T-cell (primary cell): ENCODE measurements at regions not wholly inside any gene's neighbourhood (a gene's known extent, or its start where the extent isn't known, plus 50 kb on each side); places are given as distances from the start of the nearest gene placed in this dataset.
"Not testable (repeated sequence)": the region's sequence is repeated elsewhere in the genome, so short reads cannot be mapped to it uniquely, and the experiment has no call there.

Experiments used
- ATAC-seq, 4 experiments: fragments of 200-7000 bp in 3 of 4; fragments of 150-1000 bp in 1 of 4; cut with Tn5 transposase; replicated peaks in 1 of 4; 1 replicate in 3 of 4; 2 replicates in 1 of 4; pipeline ENCODE4 v1.10.0; 2021; ENCODE audit warnings: moderate library complexity in 3 of 4, mild to moderate bottlenecking in 2 of 4, moderate number of reproducible peaks in 1 of 4
- CTCF ChIA-PET, 2 donors: fragments of 300-600 bp; sonication (Branson Sonifier 250); formaldehyde crosslinking; loops; one replicate each; lab custom pipeline; 2022; ENCODE audit warnings: antibody characterized with exemption in 2 of 2; lab: Charles Lee
- POLR2A ChIA-PET, 2 donors: fragments of 300-600 bp; sonication (Branson Sonifier 250); formaldehyde crosslinking; loops; one replicate each; lab custom pipeline; 2022; ENCODE audit warnings: antibody characterized with exemption in 2 of 2; lab: Charles Lee
- DNase-seq, 35 experiments: peaks; one replicate each; pipeline versions ENCODE4 v3.0.0 to v3.0.0-alpha.2; 2013 to 2023
- H3K27ac ChIP-seq: one replicate; pipeline ENCODE4 v1.5.1; 2013; ENCODE audit warnings: low read length
- H3K27me3 ChIP-seq, 2 experiments: replicated peaks in 1 of 2; 1 replicate in 1 of 2; 2 replicates in 1 of 2; pipeline versions ENCODE4 v1.6.1 to v1.7.0; 2013; ENCODE audit warnings: low read length in 1 of 2, mixed read lengths in 1 of 2; ENCODE audit not compliant: control insufficient read depth in 2 of 2, insufficient read depth in 2 of 2; ENCODE audit errors: extremely low read depth in 1 of 2
- H3K36me3 ChIP-seq, 2 donors: 1 replicate in 1 of 2; 2 replicates in 1 of 2; pipeline versions ENCODE4 v1.6.1 to v1.7.0; 2013; ENCODE audit warnings: low read length in 1 of 2; ENCODE audit not compliant: control insufficient read depth in 2 of 2, insufficient read depth in 1 of 2; ENCODE audit errors: extremely low read depth in 1 of 2
- H3K4me1 ChIP-seq, 2 experiments: 1 replicate in 1 of 2; 2 replicates in 1 of 2; pipeline versions ENCODE4 v1.6.1 to v1.7.0; 2013; ENCODE audit warnings: low read length in 2 of 2, mixed read lengths in 1 of 2; ENCODE audit not compliant: insufficient read depth in 2 of 2, control insufficient read depth in 1 of 2; ENCODE audit errors: extremely low read depth in 1 of 2
- H3K4me3 ChIP-seq, 2 donors: 1 replicate in 1 of 2; 2 replicates in 1 of 2; pipeline versions ENCODE4 v1.5.1 to v1.7.0; 2013; ENCODE audit warnings: mild to moderate bottlenecking in 2 of 2, low read length in 1 of 2, moderate library complexity in 1 of 2; ENCODE audit not compliant: control insufficient read depth in 1 of 2; ENCODE audit errors: extremely low read depth in 1 of 2
- H3K9me3 ChIP-seq: 2 replicates; pipeline ENCODE4 v1.7.0; 2013
- H3K27ac Mint-ChIP-seq, 2 donors: one replicate each; pipeline ENCODE4 v1.8.0; 2020 to 2021; ENCODE audit warnings: mild to moderate bottlenecking in 2 of 2, mixed read lengths in 2 of 2
- H3K27me3 Mint-ChIP-seq, 2 donors: one replicate each; pipeline ENCODE4 v1.8.0; 2021 to 2022; ENCODE audit warnings: mixed read lengths in 2 of 2
- H3K36me3 Mint-ChIP-seq: one replicate; pipeline ENCODE4 v1.8.0; 2021; ENCODE audit warnings: mixed read lengths
- H3K4me1 Mint-ChIP-seq, 3 donors: one replicate each; pipeline ENCODE4 v1.8.0; 2020 to 2022; ENCODE audit warnings: mixed read lengths in 3 of 3, mild to moderate bottlenecking in 1 of 3
- H3K4me3 Mint-ChIP-seq, 3 donors: one replicate each; pipeline ENCODE4 v1.8.0; 2020 to 2022; ENCODE audit warnings: mild to moderate bottlenecking in 3 of 3, mixed read lengths in 3 of 3, moderate library complexity in 3 of 3
- H3K9me3 Mint-ChIP-seq, 3 donors: one replicate each; pipeline ENCODE4 v1.8.0; 2020 to 2022; ENCODE audit warnings: mixed read lengths in 3 of 3
- WGBS: methylation state at CpG from one replicate; pipeline ENCODE4 v1.1.5; 2013; ENCODE audit warnings: missing lambda C conversion rate; ENCODE audit not compliant: insufficient coverage; 5-methylcytosine and 5-hydroxymethylcytosine counted together

DNA sequence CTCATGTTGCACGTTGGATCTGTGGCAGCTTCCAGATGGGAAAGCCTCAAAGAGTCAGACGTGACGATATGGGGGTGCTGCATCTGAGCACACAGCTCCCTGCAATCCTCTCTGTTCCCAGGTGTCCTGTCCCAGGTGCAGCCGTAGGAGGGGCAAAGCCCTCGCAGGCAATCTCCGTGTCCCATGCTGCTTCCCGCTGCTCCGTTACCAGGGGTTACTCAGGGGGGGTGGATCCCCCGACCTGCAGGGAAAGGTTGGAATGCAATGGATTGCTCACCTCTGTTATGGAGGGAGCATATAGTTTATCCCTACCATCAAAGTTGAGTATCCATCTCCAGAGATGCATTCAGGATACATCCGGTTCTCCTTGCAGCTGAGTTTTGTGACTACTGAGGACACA, 476.1 kb downstream of the GOLGA6L6 start:
- H3K36me3 Mint-ChIP-seq, DNase-seq, H3K4me1 Mint-ChIP-seq, H3K9me3 Mint-ChIP-seq, H3K27ac Mint-ChIP-seq, H3K36me3 ChIP-seq, H3K4me3 Mint-ChIP-seq, ATAC-seq, H3K27ac ChIP-seq, H3K4me1 ChIP-seq, H3K27me3 Mint-ChIP-seq, H3K4me3 ChIP-seq, H3K27me3 ChIP-seq, POLR2A ChIA-PET, CTCF ChIA-PET, H3K9me3 ChIP-seq: not testable (repeated sequence)
- no CpG with 5 or more reads among the region's 10 CpGs for WGBS

DNA sequence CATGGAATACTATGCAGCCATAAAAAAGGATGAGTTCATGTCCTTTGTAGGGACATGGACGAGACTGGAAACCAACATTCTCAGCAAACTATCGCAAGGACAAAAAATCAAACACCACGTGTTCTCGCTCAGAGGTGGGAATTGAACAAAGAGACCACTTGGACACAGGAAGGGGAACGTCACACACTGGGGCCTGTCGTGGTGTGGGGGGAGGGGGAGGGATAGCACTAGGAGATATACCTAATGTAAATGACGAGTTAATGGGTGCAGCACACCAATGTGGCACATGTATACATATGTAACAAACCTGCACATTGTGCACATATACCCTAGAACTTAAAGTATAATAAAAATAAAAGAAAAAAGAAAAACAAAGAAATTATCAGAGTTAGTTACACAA, 478.4 kb downstream of the GOLGA6L6 start:
- H3K9me3 ChIP-seq, H3K4me1 ChIP-seq, DNase-seq, H3K27ac Mint-ChIP-seq, H3K4me3 Mint-ChIP-seq, POLR2A ChIA-PET, H3K4me3 ChIP-seq, H3K36me3 Mint-ChIP-seq, H3K27me3 ChIP-seq, H3K36me3 ChIP-seq, H3K4me1 Mint-ChIP-seq, H3K27me3 Mint-ChIP-seq, ATAC-seq, CTCF ChIA-PET, H3K9me3 Mint-ChIP-seq, H3K27ac ChIP-seq: not testable (repeated sequence)
- WGBS: 82% methylated on average over 5 of the region's 7 CpGs

DNA sequence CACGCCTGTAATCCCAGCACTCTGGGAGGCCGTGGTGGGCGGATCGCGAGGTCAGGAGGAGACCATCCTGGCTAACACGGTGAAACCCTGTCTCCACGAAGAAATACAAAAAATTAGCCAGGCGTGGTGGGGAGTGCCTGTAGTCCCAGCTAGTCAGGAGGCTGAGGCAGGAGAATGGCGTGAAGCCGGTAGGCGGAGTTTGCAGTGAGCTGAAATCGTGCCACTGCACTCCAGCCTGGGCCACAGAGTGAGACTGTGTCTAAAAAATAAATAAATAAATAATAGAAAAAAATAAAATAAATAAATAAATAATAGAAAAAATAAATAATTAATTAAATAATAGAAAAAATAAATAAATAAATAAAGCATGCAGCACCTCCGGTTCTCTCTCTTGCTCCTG, 480.8 kb downstream of the GOLGA6L6 start:
- H3K4me1 ChIP-seq, H3K36me3 ChIP-seq, H3K9me3 ChIP-seq, H3K9me3 Mint-ChIP-seq, H3K4me3 ChIP-seq, DNase-seq, H3K27me3 ChIP-seq, H3K4me1 Mint-ChIP-seq, H3K27me3 Mint-ChIP-seq, H3K27ac Mint-ChIP-seq, H3K27ac ChIP-seq, POLR2A ChIA-PET, CTCF ChIA-PET, H3K4me3 Mint-ChIP-seq, H3K36me3 Mint-ChIP-seq, ATAC-seq: not testable (repeated sequence)
- WGBS: 100% methylated on average over 3 of the region's 13 CpGs

DNA sequence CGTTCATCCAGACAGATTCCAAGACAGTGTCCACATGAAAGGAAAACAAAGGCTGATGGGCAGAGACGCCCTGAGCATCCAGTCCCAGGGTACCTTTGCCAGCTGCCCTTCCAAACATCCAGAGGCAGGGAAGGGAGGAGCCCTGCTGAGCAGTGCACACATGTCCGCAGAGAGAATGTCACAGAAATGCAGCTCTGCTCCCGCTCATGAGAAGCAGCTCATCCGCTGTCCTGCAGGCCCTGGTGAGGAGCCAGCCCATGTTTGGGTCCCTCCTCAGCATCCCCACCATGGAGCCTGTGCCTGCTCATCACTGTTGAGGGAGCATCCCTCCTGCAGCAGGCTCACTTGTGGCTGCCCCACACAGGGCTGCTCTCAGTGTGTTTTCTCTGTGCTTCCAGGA, 484.7 kb downstream of the GOLGA6L6 start:
- POLR2A ChIA-PET, H3K27ac Mint-ChIP-seq, H3K36me3 Mint-ChIP-seq, CTCF ChIA-PET, H3K9me3 ChIP-seq, H3K4me1 ChIP-seq, ATAC-seq, H3K4me1 Mint-ChIP-seq, H3K4me3 Mint-ChIP-seq, H3K27me3 ChIP-seq, H3K36me3 ChIP-seq, H3K27ac ChIP-seq, H3K4me3 ChIP-seq, H3K27me3 Mint-ChIP-seq: not testable (repeated sequence)
- DNase-seq: peak in 1 of 35 experiments; percentile 22
- WGBS: 75% methylated on average over 2 of the region's 5 CpGs
- peaks cover 0 to 12% (median 0%) of the 10 kb centered on the region in 3 donors for H3K9me3 Mint-ChIP-seq

DNA sequence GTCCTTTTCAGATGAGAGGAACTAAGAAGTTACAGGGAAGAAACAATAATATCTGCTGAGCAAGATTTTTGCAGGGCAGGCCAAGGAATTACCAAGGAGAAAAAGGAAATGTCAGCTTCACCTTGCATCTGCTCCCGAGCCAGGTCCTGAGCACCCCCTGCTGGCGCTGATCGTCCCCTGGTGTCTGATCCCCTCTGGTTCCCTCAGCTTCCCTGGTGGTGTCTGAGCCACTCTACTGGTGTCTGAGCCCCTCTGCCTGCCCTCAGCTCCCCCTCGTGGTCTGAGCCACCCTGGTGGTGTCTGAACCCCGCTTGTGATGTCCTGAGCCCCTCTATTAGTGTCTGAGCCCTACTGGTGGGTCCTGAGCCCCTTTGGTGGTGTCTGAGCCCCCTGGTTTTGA, 485.7 kb downstream of the GOLGA6L6 start:
- DNase-seq, H3K9me3 ChIP-seq, CTCF ChIA-PET, ATAC-seq, H3K36me3 ChIP-seq, H3K4me1 Mint-ChIP-seq, H3K27me3 Mint-ChIP-seq, H3K27ac ChIP-seq, H3K36me3 Mint-ChIP-seq, H3K27ac Mint-ChIP-seq, H3K4me1 ChIP-seq, POLR2A ChIA-PET, H3K27me3 ChIP-seq, H3K4me3 Mint-ChIP-seq, H3K4me3 ChIP-seq: not testable (repeated sequence)
- H3K9me3 Mint-ChIP-seq: peaks cover 0 to 12% (median 0%) of the 10 kb centered on the region in 3 donors
- WGBS: 76% methylated on average over 3 of the region's 5 CpGs

DNA sequence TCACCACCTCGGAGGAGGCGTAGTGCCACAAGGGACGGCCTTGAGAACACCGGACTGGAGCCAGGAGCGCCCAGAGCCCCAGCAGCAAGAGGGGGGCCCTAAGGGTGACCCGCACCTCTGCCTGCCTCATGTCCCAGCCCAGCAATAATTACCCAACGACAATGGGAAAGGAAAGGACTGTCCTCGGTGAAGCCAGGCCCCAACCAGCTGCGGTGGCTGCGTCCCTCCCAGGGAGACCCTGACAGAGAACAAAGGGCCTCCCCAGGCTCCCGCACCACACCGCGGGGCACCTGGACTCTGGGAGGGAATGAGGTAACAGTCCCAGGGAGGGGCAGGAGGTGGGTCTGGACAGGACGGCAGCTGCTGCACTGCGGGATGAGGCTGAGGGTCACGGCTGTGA, 493.4 kb downstream of the GOLGA6L6 start:
- H3K27ac Mint-ChIP-seq, H3K4me3 ChIP-seq, H3K27ac ChIP-seq, CTCF ChIA-PET, H3K4me1 ChIP-seq, H3K9me3 ChIP-seq, H3K4me3 Mint-ChIP-seq, H3K4me1 Mint-ChIP-seq, H3K27me3 Mint-ChIP-seq, ATAC-seq, DNase-seq, H3K9me3 Mint-ChIP-seq, H3K27me3 ChIP-seq, H3K36me3 ChIP-seq, POLR2A ChIA-PET, H3K36me3 Mint-ChIP-seq: not testable (repeated sequence)
- no CpG with 5 or more reads among the region's 16 CpGs for WGBS

DNA sequence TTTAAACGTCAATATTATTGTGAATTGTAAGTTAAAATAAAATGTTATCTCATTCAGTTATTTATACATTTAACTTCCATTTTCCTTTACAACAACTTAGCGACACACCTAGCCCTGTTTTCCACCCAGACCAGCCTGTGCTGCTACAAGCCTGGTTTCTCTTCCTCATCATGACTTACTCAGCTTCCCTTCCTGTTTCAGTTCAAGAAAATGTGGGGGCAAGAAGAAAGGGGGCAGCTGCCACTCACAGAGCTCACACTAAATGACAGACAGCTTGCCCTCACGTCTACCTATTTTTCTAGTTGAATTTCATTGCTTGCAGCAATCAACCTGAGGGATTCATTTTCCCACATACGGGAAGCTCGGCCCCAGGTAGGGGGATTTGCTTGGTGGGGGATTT, 496.4 kb downstream of the GOLGA6L6 start:
- H3K9me3 ChIP-seq, POLR2A ChIA-PET, DNase-seq, H3K4me1 ChIP-seq, H3K27me3 Mint-ChIP-seq, H3K4me3 Mint-ChIP-seq, CTCF ChIA-PET, H3K27ac ChIP-seq, H3K9me3 Mint-ChIP-seq, H3K36me3 Mint-ChIP-seq, H3K4me1 Mint-ChIP-seq, ATAC-seq, H3K27ac Mint-ChIP-seq, H3K4me3 ChIP-seq, H3K27me3 ChIP-seq, H3K36me3 ChIP-seq: not testable (repeated sequence)
- WGBS: no CpG with 5 or more reads among the region's 5 CpGs
